Neural progenitor cell (in vitro differentiated cells): ENCODE measurements at regions not wholly inside any gene's neighbourhood (a gene's known extent, or its start where the extent isn't known, plus 50 kb on each side); places are given as distances from the start of the nearest gene placed in this dataset.

ENCODE experiments used
- DNase-seq: peaks from one replicate; pipeline ENCODE4 v3.0.0-alpha.2; 2016; ENCODE audit warnings: low spot score
- H2AFZ ChIP-seq: fragments of 200-600 bp; sonication (generic); replicated peaks from 2 replicates; pipeline ENCODE4 v1.6.1; 2016; ENCODE audit warnings: antibody characterized with exemption
- H3F3A ChIP-seq: fragments of 200-600 bp; sonication (generic); 2 replicates; pipeline ENCODE4 v1.6.1; 2016; ENCODE audit warnings: antibody characterized with exemption, low read depth
- H3K27ac ChIP-seq: fragments of 200-600 bp; sonication (generic); 2 replicates; pipeline ENCODE4 v1.5.1; 2016; ENCODE audit warnings: mild to moderate bottlenecking
- H3K27me3 ChIP-seq: fragments of 200-600 bp; sonication (generic); 2 replicates; pipeline ENCODE4 v1.6.1; 2016; ENCODE audit warnings: mild to moderate bottlenecking, moderate library complexity
- H3K36me3 ChIP-seq: fragments of 200-600 bp; sonication (generic); 2 replicates; pipeline ENCODE4 v1.5.1; 2016
- H3K4me1 ChIP-seq: fragments of 200-600 bp; sonication (generic); 2 replicates; pipeline ENCODE4 v1.6.1; 2016; ENCODE audit warnings: mixed run types
- H3K4me2 ChIP-seq: fragments of 200-600 bp; sonication (generic); 2 replicates; pipeline ENCODE4 v1.6.1; 2016
- H3K4me3 ChIP-seq: fragments of 200-600 bp; sonication (generic); 2 replicates; pipeline ENCODE4 v1.5.1; 2016
- H3K79me2 ChIP-seq: fragments of 200-600 bp; sonication (generic); 2 replicates; pipeline ENCODE4 v1.6.1; 2016; ENCODE audit warnings: low read depth
- H3K9ac ChIP-seq: fragments of 200-600 bp; sonication (generic); 2 replicates; pipeline ENCODE4 v1.6.1; 2016
- H3K9me3 ChIP-seq: fragments of 200-600 bp; sonication (generic); 2 replicates; pipeline ENCODE4 v1.5.1; 2016; ENCODE audit warnings: low read depth
- H4K20me1 ChIP-seq: fragments of 200-600 bp; sonication (generic); 2 replicates; pipeline ENCODE4 v1.6.1; 2016; ENCODE audit warnings: low read depth
- H3K27ac Mint-ChIP-seq: 3 replicates; pipeline ENCODE4 v1.8.0; 2021; ENCODE audit warnings: mixed read lengths
- H3K27me3 Mint-ChIP-seq: 2 replicates; pipeline ENCODE4 v1.8.0; 2022; ENCODE audit warnings: low read depth, mild to moderate bottlenecking, inconsistent platforms, moderate library complexity, mixed read lengths; ENCODE audit not compliant: insufficient read depth
- H3K36me3 Mint-ChIP-seq: 3 replicates; pipeline ENCODE4 v1.8.0; 2021; ENCODE audit warnings: mixed read lengths
- H3K4me1 Mint-ChIP-seq: 3 replicates; pipeline ENCODE4 v1.8.0; 2021; ENCODE audit warnings: mixed read lengths
- H3K4me3 Mint-ChIP-seq: 3 replicates; pipeline ENCODE4 v1.8.0; 2021; ENCODE audit warnings: mild to moderate bottlenecking, moderate library complexity, mixed read lengths
- H3K9me3 Mint-ChIP-seq: 3 replicates; pipeline ENCODE4 v1.8.0; 2020; ENCODE audit warnings: mixed read lengths
- EZH2 ChIP-seq: fragments of 200-600 bp; sonication (generic); IDR thresholded peaks from 2 replicates; pipeline ENCODE4 v1.6.1; 2017; ENCODE audit warnings: antibody characterized with exemption, mild to moderate bottlenecking, moderate library complexity
- EZH2phosphoT487 ChIP-seq: fragments of 200-600 bp; sonication (generic); IDR thresholded peaks from 2 replicates; pipeline ENCODE4 v1.6.1; 2017; ENCODE audit warnings: antibody characterized with exemption
- TF ChIP-seq, protein P1 (sequence below): fragments of 200-600 bp; sonication (generic); IDR thresholded peaks from 2 replicates; pipeline ENCODE4 v1.5.1; 2017; ENCODE audit warnings: antibody characterized with exemption, mild to moderate bottlenecking

DNA sequence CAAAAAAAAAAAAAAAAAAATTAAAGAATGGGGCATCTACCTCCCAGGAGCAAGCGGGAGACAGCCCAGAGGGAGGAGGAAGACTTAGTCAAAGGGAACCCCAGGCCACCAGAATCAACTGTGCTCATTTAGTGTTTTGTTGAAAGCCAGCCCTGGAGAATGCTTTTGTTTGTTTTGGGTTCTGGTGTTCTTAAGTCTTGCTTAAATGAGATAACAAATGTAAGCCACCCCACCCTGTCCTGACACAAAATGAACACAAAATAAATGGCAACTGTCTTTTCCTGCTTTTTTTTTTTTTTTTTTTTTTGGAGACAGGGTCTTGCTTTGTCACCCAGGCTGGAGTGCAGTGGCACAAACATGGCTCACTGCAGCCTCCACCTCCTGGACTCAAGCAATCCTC lies 165.0 kb upstream of the JARID2 start:
- DNase-seq: peak; percentile 42
- no peaks in the 10 kb centered on the region for H4K20me1 ChIP-seq
- peaks cover 2% of the 10 kb centered on the region for H3K9me3 Mint-ChIP-seq

DNA sequence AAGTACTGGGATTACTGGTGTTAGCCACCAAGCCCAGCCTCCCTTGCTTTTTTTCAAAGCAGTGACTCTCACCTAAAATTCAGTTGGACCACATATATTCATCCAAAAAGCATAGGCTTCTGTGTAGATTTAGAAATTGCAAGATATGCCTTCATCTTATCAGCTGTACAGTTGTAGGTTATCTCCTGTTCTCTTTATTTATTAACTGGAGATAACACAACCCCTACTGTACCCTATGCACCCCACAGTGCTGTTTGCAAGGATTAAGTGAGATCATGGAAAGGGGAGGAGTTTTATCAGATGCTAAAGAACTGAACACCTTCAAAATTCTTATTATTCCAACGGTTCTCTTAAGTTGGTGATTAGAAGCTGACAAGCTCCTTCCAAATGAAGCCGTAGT lies 164.4 kb upstream of the JARID2 start:
- no peaks in the 10 kb centered on the region for H3K9me3 ChIP-seq
- H3F3A ChIP-seq: peaks cover 31% of the 10 kb centered on the region
- no peak overlapping the region for H2AFZ ChIP-seq
- H3K79me2 ChIP-seq: no peaks in the 10 kb centered on the region
- Mint-ChIP-seq H3K27ac (no peak overlapping the region), H3K9me3 (peaks cover 2% of the 10 kb centered on the region), H3K4me1 (peaks cover 25% of the 10 kb centered on the region), H3K27me3 (peaks cover 4% of the 10 kb centered on the region), H3K36me3 (no peaks in the 10 kb centered on the region), H3K4me3 (no peak overlapping the region)
- DNase-seq: no peak
- H3K4me3 ChIP-seq: no peak overlapping the region
- no peaks in the 10 kb centered on the region for H4K20me1 ChIP-seq
- H3K27ac ChIP-seq: no peak overlapping the region
- no peak overlapping the region for H3K4me2 ChIP-seq
- peaks cover 18% of the 10 kb centered on the region for H3K27me3 ChIP-seq
- TF ChIP-seq, protein P1, sequence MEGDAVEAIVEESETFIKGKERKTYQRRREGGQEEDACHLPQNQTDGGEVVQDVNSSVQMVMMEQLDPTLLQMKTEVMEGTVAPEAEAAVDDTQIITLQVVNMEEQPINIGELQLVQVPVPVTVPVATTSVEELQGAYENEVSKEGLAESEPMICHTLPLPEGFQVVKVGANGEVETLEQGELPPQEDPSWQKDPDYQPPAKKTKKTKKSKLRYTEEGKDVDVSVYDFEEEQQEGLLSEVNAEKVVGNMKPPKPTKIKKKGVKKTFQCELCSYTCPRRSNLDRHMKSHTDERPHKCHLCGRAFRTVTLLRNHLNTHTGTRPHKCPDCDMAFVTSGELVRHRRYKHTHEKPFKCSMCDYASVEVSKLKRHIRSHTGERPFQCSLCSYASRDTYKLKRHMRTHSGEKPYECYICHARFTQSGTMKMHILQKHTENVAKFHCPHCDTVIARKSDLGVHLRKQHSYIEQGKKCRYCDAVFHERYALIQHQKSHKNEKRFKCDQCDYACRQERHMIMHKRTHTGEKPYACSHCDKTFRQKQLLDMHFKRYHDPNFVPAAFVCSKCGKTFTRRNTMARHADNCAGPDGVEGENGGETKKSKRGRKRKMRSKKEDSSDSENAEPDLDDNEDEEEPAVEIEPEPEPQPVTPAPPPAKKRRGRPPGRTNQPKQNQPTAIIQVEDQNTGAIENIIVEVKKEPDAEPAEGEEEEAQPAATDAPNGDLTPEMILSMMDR: no peak
- TF ChIP-seq EZH2 (no peak), EZH2phosphoT487 (no peak)
- peaks cover 37% of the 10 kb centered on the region for H3K4me1 ChIP-seq
- H3K36me3 ChIP-seq: no peaks in the 10 kb centered on the region
- no peak overlapping the region for H3K9ac ChIP-seq

More for the DNA sequence above, 165.0 kb upstream of the JARID2 start:
- Histone ChIP-seq H3K27me3 (peaks cover 18% of the 10 kb centered on the region), H3K9ac (no peak overlapping the region), H3K27ac (no peak overlapping the region), H3K4me2 (no peak overlapping the region), H3K79me2 (no peaks in the 10 kb centered on the region), H2AFZ (no peak overlapping the region), H3K4me3 (no peak overlapping the region), H3K9me3 (no peaks in the 10 kb centered on the region), H3F3A (peaks cover 31% of the 10 kb centered on the region), H3K36me3 (no peaks in the 10 kb centered on the region), H3K4me1 (peaks cover 42% of the 10 kb centered on the region)
- Mint-ChIP-seq H3K4me3 (no peak overlapping the region), H3K4me1 (peaks cover 28% of the 10 kb centered on the region), H3K27ac (no peak overlapping the region), H3K36me3 (no peaks in the 10 kb centered on the region), H3K27me3 (peaks cover 4% of the 10 kb centered on the region)
- TF ChIP-seq EZH2phosphoT487 (peak; percentile 62), EZH2 (no peak)
- TF ChIP-seq, protein P1: no peak

DNA sequence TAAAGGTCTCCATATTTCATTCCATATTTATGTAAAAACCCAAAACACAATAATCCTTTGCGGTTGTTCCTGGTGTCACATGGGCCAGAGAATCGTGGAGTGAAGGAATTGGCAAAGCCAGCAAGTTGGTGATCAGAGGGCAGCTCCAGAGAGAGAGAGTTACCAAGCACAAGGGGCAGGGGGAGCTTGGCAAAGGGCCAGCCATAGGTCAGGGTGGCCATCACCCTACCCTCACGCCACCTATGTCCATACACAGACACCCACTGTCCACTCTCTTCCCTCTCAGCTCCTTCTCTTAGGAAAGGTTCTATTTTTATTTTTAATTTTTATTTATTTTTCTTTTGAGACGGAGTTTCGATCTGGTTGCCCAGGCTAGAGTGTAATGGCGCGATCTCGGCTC lies 163.2 kb upstream of the JARID2 start:
- Histone ChIP-seq H3K9me3 (no peaks in the 10 kb centered on the region), H3K36me3 (no peaks in the 10 kb centered on the region), H3K27me3 (peaks cover 18% of the 10 kb centered on the region), H2AFZ (no peak overlapping the region), H3K4me1 (peaks cover 25% of the 10 kb centered on the region), H3K79me2 (no peaks in the 10 kb centered on the region), H3K9ac (no peak overlapping the region), H3K4me3 (no peak overlapping the region), H4K20me1 (no peaks in the 10 kb centered on the region), H3F3A (peaks cover 23% of the 10 kb centered on the region), H3K4me2 (no peak overlapping the region), H3K27ac (no peak overlapping the region)
- no peaks in the 10 kb centered on the region for H3K9me3 Mint-ChIP-seq
- no peak overlapping the region for H3K27ac Mint-ChIP-seq
- H3K36me3 Mint-ChIP-seq: no peaks in the 10 kb centered on the region
- H3K4me1 Mint-ChIP-seq: peaks cover 12% of the 10 kb centered on the region
- DNase-seq: no peak
- H3K27me3 Mint-ChIP-seq: peaks cover 2% of the 10 kb centered on the region
- no peak overlapping the region for H3K4me3 Mint-ChIP-seq
- TF ChIP-seq EZH2phosphoT487 (no peak), EZH2 (no peak)
- TF ChIP-seq, protein P1: no peak
